Panc1 (cell line): ENCODE measurements at regions not wholly inside any gene's neighbourhood (a gene's known extent, or its start where the extent isn't known, plus 50 kb on each side); places are given as distances from the start of the nearest gene placed in this dataset.

Experiments
- POLR2AphosphoS5 ChIP-seq: IDR thresholded peaks from 2 replicates; pipeline ENCODE4 v1.6.1; 2012; ENCODE audit warnings: mild to moderate bottlenecking, low read depth, low read length, moderate library complexity
- SIN3A ChIP-seq: IDR thresholded peaks from 2 replicates; pipeline ENCODE4 v1.6.1; 2012; ENCODE audit warnings: low read depth, mild to moderate bottlenecking, low read length, moderate library complexity, borderline replicate concordance; ENCODE audit not compliant: insufficient read depth
- TCF7L2 ChIP-seq: IDR thresholded peaks from 2 replicates; pipeline ENCODE4 v1.6.1; 2011; ENCODE audit warnings: mild to moderate bottlenecking, low read depth, low read length, inconsistent platforms
- TF ChIP-seq, protein P1 (sequence below): fragments of 450-650 bp; IDR thresholded peaks from 2 replicates; pipeline ENCODE4 v1.5.1; 2017; ENCODE audit warnings: mild to moderate bottlenecking
- TF ChIP-seq, protein P2 (sequence below), 2 experiments: IDR thresholded peaks; 2 replicates each; pipeline ENCODE4 v1.6.1; 2011 to 2012; ENCODE audit warnings: low read depth in 2 of 2, control low read depth in 1 of 2, low read length in 1 of 2, mild to moderate bottlenecking in 1 of 2, moderate library complexity in 1 of 2; ENCODE audit not compliant: insufficient read depth in 1 of 2

DNA sequence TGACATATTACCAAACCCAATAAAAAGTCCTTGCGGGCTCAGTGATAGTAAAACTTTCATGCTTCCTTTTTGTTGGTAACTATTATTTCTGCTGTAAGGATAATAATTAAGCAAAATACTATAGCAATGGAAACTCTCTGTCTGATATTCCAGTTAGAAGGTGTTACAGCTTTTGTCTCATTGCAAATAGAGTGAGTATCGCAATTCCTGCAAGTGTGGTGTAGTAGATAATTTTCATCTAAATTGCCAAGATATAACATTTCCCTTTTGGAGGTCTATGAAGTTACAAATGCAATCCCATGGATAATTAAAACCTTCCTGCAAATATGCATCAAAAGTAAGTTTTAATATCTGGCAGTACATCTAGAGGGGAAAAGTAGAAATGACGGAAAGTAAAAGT lies 88.7 kb upstream of the CD93 start:
- no peak for TF ChIP-seq SIN3A
- TF ChIP-seq, protein P1, sequence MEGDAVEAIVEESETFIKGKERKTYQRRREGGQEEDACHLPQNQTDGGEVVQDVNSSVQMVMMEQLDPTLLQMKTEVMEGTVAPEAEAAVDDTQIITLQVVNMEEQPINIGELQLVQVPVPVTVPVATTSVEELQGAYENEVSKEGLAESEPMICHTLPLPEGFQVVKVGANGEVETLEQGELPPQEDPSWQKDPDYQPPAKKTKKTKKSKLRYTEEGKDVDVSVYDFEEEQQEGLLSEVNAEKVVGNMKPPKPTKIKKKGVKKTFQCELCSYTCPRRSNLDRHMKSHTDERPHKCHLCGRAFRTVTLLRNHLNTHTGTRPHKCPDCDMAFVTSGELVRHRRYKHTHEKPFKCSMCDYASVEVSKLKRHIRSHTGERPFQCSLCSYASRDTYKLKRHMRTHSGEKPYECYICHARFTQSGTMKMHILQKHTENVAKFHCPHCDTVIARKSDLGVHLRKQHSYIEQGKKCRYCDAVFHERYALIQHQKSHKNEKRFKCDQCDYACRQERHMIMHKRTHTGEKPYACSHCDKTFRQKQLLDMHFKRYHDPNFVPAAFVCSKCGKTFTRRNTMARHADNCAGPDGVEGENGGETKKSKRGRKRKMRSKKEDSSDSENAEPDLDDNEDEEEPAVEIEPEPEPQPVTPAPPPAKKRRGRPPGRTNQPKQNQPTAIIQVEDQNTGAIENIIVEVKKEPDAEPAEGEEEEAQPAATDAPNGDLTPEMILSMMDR, result no peak
- no peak for TF ChIP-seq POLR2AphosphoS5
- TF ChIP-seq, protein P2, sequence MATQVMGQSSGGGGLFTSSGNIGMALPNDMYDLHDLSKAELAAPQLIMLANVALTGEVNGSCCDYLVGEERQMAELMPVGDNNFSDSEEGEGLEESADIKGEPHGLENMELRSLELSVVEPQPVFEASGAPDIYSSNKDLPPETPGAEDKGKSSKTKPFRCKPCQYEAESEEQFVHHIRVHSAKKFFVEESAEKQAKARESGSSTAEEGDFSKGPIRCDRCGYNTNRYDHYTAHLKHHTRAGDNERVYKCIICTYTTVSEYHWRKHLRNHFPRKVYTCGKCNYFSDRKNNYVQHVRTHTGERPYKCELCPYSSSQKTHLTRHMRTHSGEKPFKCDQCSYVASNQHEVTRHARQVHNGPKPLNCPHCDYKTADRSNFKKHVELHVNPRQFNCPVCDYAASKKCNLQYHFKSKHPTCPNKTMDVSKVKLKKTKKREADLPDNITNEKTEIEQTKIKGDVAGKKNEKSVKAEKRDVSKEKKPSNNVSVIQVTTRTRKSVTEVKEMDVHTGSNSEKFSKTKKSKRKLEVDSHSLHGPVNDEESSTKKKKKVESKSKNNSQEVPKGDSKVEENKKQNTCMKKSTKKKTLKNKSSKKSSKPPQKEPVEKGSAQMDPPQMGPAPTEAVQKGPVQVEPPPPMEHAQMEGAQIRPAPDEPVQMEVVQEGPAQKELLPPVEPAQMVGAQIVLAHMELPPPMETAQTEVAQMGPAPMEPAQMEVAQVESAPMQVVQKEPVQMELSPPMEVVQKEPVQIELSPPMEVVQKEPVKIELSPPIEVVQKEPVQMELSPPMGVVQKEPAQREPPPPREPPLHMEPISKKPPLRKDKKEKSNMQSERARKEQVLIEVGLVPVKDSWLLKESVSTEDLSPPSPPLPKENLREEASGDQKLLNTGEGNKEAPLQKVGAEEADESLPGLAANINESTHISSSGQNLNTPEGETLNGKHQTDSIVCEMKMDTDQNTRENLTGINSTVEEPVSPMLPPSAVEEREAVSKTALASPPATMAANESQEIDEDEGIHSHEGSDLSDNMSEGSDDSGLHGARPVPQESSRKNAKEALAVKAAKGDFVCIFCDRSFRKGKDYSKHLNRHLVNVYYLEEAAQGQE (IDR thresholded peaks at IDR 0.05; ENCODE audit: insufficient read depth in 1 of 2, low read depth in 2 of 2, low read length in 1 of 2), result no peak
- TF ChIP-seq TCF7L2, result no peak
